Gastroesophageal sphincter (tissue), 4 donors: ENCODE measurements at regions not wholly inside any gene's neighbourhood (a gene's known extent, or its start where the extent isn't known, plus 50 kb on each side); places are given as distances from the start of the nearest gene placed in this dataset.

Source experiments
- ATAC-seq: fragments of 150-250 bp; one replicate; pipeline ENCODE4 v1.9.1; 2016; ENCODE audit warnings: mild to moderate bottlenecking, moderate library complexity
- H3K27ac ChIP-seq, 4 donors: fragments of 200-600 bp; sonication (generic) in 3 of 4; 1 replicate in 3 of 4; 2 replicates in 1 of 4; pipeline ENCODE4 v1.5.1; 2016 to 2019
- H3K27me3 ChIP-seq: fragments of 200-600 bp; sonication (generic); one replicate; pipeline ENCODE4 v1.5.1; 2019
- H3K36me3 ChIP-seq, 2 donors: fragments of 200-600 bp; sonication (generic); one replicate each; pipeline ENCODE4 v1.5.1; 2019; ENCODE audit warnings: control low read depth in 1 of 2
- H3K4me1 ChIP-seq, 3 donors: fragments of 200-600 bp; sonication (generic); 1 replicate in 2 of 3; 2 replicates in 1 of 3; pipeline ENCODE4 v1.5.1; 2016 to 2019; ENCODE audit warnings: control low read depth in 2 of 3
- H3K4me3 ChIP-seq, 2 donors: fragments of 200-600 bp; sonication (generic); one replicate each; pipeline ENCODE4 v1.5.1; 2019; ENCODE audit warnings: mild to moderate bottlenecking in 1 of 2, moderate library complexity in 1 of 2
- H3K9me3 ChIP-seq, 3 donors: fragments of 200-600 bp; sonication (generic); one replicate each; pipeline ENCODE4 v1.5.1; 2017 to 2019; ENCODE audit warnings: control low read depth in 2 of 3
- CTCF ChIP-seq, 4 experiments: fragments of 200-600 bp in 2 of 4; fragments of 450-650 bp in 2 of 4; sonication (generic) in 1 of 4; IDR thresholded peaks; one replicate each; pipeline ENCODE4 v1.5.1; 2017 to 2019; ENCODE audit warnings: antibody characterized with exemption in 4 of 4, mild to moderate bottlenecking in 2 of 4, moderate library complexity in 2 of 4
- EP300 ChIP-seq: sonication (generic); formaldehyde crosslinking; IDR thresholded peaks from one replicate; pipeline ENCODE4 v1.6.1; 2017; ENCODE audit warnings: antibody characterized with exemption, mild to moderate bottlenecking
- POLR2A ChIP-seq, 2 donors: fragments of 450-650 bp; IDR thresholded peaks; one replicate each; pipeline ENCODE4 v1.6.1; 2017; ENCODE audit warnings: antibody characterized with exemption in 2 of 2, mild to moderate bottlenecking in 2 of 2, moderate library complexity in 1 of 2
- POLR2AphosphoS5 ChIP-seq: sonication (generic); formaldehyde crosslinking; IDR thresholded peaks from one replicate; pipeline ENCODE4 v1.6.1; 2017; ENCODE audit warnings: antibody characterized with exemption
- WGBS, 2 donors: methylation state at CpG; one replicate each; pipeline ENCODE4 v1.1.5; 2018; ENCODE audit warnings: low coverage in 1 of 2; 5-methylcytosine and 5-hydroxymethylcytosine counted together

- Histone ChIP-seq H3K36me3 (no peaks in the 10 kb centered on the region), H3K4me1 (no peaks in the 10 kb centered on the region), H3K27me3 (no peaks in the 10 kb centered on the region), H3K9me3 (peaks cover 0 to 58% (median 0%) of the 10 kb centered on the region in 3 donors), H3K27ac (no peak overlapping the region), H3K4me3 (no peak overlapping the region)
- TF ChIP-seq EP300 = no peak
- TF ChIP-seq CTCF (IDR thresholded peaks at IDR 0.05) = no peak
- no peak for TF ChIP-seq POLR2A (IDR thresholded peaks at IDR 0.05)
- TF ChIP-seq POLR2AphosphoS5 = no peak
- no peak for ATAC-seq
- WGBS, 2 donors = 86 to 89% methylated on average over 4 of the region's 4 CpGs
These were observed 122.2 kb upstream of the LYZL1 start for GRCh38 chr10:29166713-29167112.

DNA sequence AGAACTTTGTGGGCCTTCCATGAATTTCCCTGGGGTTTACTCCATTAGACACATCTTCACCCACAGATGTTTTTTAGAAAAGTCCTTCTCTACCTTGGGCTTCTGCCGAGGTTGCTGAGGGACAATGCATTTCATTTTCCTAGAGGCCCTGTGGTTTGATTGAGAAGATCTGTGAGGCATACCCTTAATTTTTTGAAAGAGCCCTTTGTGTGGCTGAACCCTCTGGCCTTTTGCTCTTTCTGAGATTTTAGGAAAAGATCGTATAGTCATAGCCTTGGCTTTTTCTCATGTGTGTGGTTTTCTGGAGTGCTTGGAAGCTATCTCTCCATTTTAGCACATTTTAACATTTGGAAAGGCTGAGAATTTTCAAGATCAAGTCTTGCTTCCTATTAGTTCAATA is 119.8 kb upstream of the LYZL1 start:
- H3K36me3 ChIP-seq = no peaks in the 10 kb centered on the region
- H3K27ac ChIP-seq = no peak overlapping the region
- H3K4me1 ChIP-seq = no peaks in the 10 kb centered on the region
- no peak for ATAC-seq
- TF ChIP-seq CTCF (IDR thresholded peaks at IDR 0.05) (no peak), POLR2A (IDR thresholded peaks at IDR 0.05) (no peak), EP300 (no peak), POLR2AphosphoS5 (no peak)
- peaks cover 0 to 55% (median 0%) of the 10 kb centered on the region in 3 donors for H3K9me3 ChIP-seq
- WGBS, 2 donors = 75 to 86% methylated on average over 1 to 2 of the region's 2 CpGs
- no peak overlapping the region for H3K4me3 ChIP-seq
- no peaks in the 10 kb centered on the region for H3K27me3 ChIP-seq

DNA sequence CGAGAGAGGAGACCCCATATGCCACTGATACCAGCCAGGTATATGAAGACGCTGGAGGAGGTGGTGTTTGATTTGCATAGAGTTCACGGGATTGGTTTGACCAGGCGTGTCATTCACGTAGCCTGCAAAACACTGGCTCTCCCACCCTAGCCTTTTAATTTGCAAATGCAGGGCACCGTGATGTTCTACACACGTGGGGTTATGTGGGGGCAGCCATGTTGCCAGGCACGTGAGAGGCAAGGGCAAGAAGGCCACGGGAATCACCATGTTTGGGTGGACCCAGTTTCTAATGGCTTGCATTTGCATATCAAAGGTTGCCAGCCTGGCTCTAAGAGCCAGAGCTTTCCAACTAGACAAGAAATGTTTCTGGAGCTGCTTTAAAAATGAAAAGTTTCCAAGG is 117.2 kb upstream of the LYZL1 start:
- Histone ChIP-seq H3K27me3 (peaks cover 5% of the 10 kb centered on the region), H3K27ac (no peak overlapping the region), H3K4me3 (no peak overlapping the region), H3K4me1 (no peaks in the 10 kb centered on the region), H3K9me3 (peaks cover 0 to 32% (median 0%) of the 10 kb centered on the region in 3 donors), H3K36me3 (no peaks in the 10 kb centered on the region)
- 45 to 80% methylated on average over 5 to 8 of the region's 9 CpGs for WGBS, 2 donors
- no peak for ATAC-seq
- no peak for TF ChIP-seq EP300
- TF ChIP-seq POLR2A (IDR thresholded peaks at IDR 0.05) = no peak
- no peak for TF ChIP-seq POLR2AphosphoS5
- TF ChIP-seq CTCF (IDR thresholded peaks at IDR 0.05) = no peak

DNA sequence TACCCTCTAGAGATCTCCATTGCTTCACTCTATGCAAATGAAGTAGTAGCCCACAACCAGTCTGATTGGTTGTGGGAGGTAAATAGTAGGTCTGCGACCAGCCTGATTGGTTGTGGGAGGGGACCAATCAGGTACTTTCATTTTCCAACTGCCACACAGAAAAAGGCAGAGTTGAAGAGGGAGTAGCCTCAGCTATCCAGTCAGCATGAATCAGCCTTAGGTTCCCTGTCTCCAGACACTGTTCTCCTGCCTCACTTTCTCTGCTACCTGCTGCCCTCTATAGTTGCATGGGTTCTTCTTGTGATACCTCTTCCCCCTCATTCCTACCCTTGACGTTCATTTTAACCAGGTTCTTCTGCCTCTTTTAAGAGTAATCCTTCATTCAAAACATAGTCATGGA is 114.5 kb upstream of the LYZL1 start:
- Histone ChIP-seq H3K4me1 (no peaks in the 10 kb centered on the region), H3K27me3 (peaks cover 5% of the 10 kb centered on the region), H3K4me3 (no peak overlapping the region), H3K36me3 (no peaks in the 10 kb centered on the region), H3K9me3 (peaks cover 0 to 15% (median 0%) of the 10 kb centered on the region in 3 donors), H3K27ac (no peak overlapping the region)
- ATAC-seq = no peak
- no peak for TF ChIP-seq CTCF (IDR thresholded peaks at IDR 0.05)
- TF ChIP-seq EP300 = no peak
- 43 to 73% methylated on average over 1 to 2 of the region's 2 CpGs for WGBS, 2 donors

GRCh38 chr10:29176845-29177832 is 111.7 kb upstream of the LYZL1 start:
- Histone ChIP-seq H3K9me3 (peaks cover 0 to 3% (median 0%) of the 10 kb centered on the region in 3 donors), H3K27ac (no peak overlapping the region), H3K27me3 (peaks cover 5% of the 10 kb centered on the region), H3K4me3 (no peak overlapping the region), H3K36me3 (no peaks in the 10 kb centered on the region), H3K4me1 (no peaks in the 10 kb centered on the region)
- 16 to 36% methylated on average over 6 to 7 of the region's 7 CpGs for WGBS, 2 donors
- ATAC-seq = no peak
- TF ChIP-seq EP300 = no peak
- TF ChIP-seq POLR2A (IDR thresholded peaks at IDR 0.05) = no peak
- no peak for TF ChIP-seq CTCF (IDR thresholded peaks at IDR 0.05)
- no peak for TF ChIP-seq POLR2AphosphoS5
